SK-N-SH (cell line): ENCODE measurements at regions not wholly inside any gene's neighbourhood (a gene's known extent, or its start where the extent isn't known, plus 50 kb on each side); places are given as distances from the start of the nearest gene placed in this dataset.

Experiments used
- CTCF ChIA-PET: fragments of 300-600, 350-600 bp; formaldehyde crosslinking; extraction: SDS; loops from one replicate; lab custom pipeline; 2021; lab: Yijun Ruan, JAX
- POLR2A ChIA-PET: fragments of 350-600 bp; sonication (Branson Sonifier 250); formaldehyde crosslinking; extraction: SDS; loops from one replicate; lab custom pipeline; 2020; ENCODE audit warnings: antibody characterized with exemption, inconsistent platforms; lab: Yijun Ruan, JAX
- DNase-seq: peaks from one replicate; pipeline ENCODE4 v3.0.0; 2012
- H2AFZ ChIP-seq: fragments of 200-600 bp; sonication (generic); 2 replicates; pipeline ENCODE4 v1.8.1; 2016; ENCODE audit warnings: antibody characterized with exemption, mild to moderate bottlenecking, low read depth
- H3F3A ChIP-seq: fragments of 200-600 bp; sonication (generic); replicated peaks from 2 replicates; pipeline ENCODE3; 2016; ENCODE audit warnings: antibody characterized with exemption, mild to moderate bottlenecking; ENCODE audit not compliant: insufficient read depth
- H3K27ac ChIP-seq, 2 experiments: fragments of 200-500 bp in 1 of 2; fragments of 200-600 bp in 1 of 2; sonication (Bioruptor generic) in 1 of 2; sonication (generic), shearing (Covaris generic) in 1 of 2; 2 replicates each; pipeline versions ENCODE4 v1.5.1 to v1.6.1; 2014 to 2016; ENCODE audit warnings: low read depth in 2 of 2, inconsistent platforms in 1 of 2, low read length in 1 of 2, mild to moderate bottlenecking in 1 of 2, mixed read lengths in 1 of 2
- H3K27me3 ChIP-seq: fragments of 200-600 bp; sonication (generic), shearing (Covaris generic); 2 replicates; pipeline ENCODE4 v1.6.1; 2016; ENCODE audit warnings: mixed run types; ENCODE audit not compliant: insufficient read depth
- H3K36me3 ChIP-seq, 2 experiments: fragments of 200-500 bp in 1 of 2; fragments of 200-600 bp in 1 of 2; sonication (Bioruptor generic) in 1 of 2; sonication (generic) in 1 of 2; replicated peaks in 1 of 2; 2 replicates each; pipeline versions ENCODE3 to v1.5.1; 2014 to 2016; ENCODE audit warnings: low read length in 1 of 2, mild to moderate bottlenecking in 1 of 2; ENCODE audit not compliant: insufficient read depth in 2 of 2, control insufficient read depth in 1 of 2
- H3K4me1 ChIP-seq, 2 experiments: fragments of 200-500 bp in 1 of 2; fragments of 200-600 bp in 1 of 2; sonication (Bioruptor generic) in 1 of 2; sonication (generic), shearing (Covaris generic) in 1 of 2; 2 replicates each; pipeline versions ENCODE4 v1.5.1 to v1.6.1; 2014 to 2016; ENCODE audit warnings: low read depth in 1 of 2, low read length in 1 of 2, mixed run types in 1 of 2; ENCODE audit not compliant: insufficient read depth in 2 of 2, control insufficient read depth in 1 of 2
- H3K4me2 ChIP-seq: fragments of 200-600 bp; sonication (generic), shearing (Covaris generic); 2 replicates; pipeline ENCODE4 v1.6.1; 2017; ENCODE audit warnings: mixed run types
- H3K4me3 ChIP-seq, 2 experiments: fragments of 200-500 bp in 1 of 2; fragments of 200-600 bp in 1 of 2; sonication (Bioruptor generic) in 1 of 2; sonication (generic), shearing (Covaris generic) in 1 of 2; 2 replicates each; pipeline versions ENCODE4 v1.5.1 to v1.8.1; 2014 to 2016; ENCODE audit warnings: low read depth in 2 of 2, inconsistent platforms in 1 of 2, low read length in 1 of 2, mild to moderate bottlenecking in 1 of 2, mixed read lengths in 1 of 2, moderate library complexity in 1 of 2
- H3K79me2 ChIP-seq: fragments of 200-600 bp; sonication (generic); 2 replicates; pipeline ENCODE4 v1.8.1; 2017; ENCODE audit warnings: mild to moderate bottlenecking; ENCODE audit not compliant: insufficient read depth
- H3K9ac ChIP-seq: fragments of 200-600 bp; sonication (generic); 2 replicates; pipeline ENCODE4 v1.6.1; 2017; ENCODE audit warnings: mixed run types
- H3K9me2 ChIP-seq: fragments of 200-600 bp; sonication (generic); 2 replicates; pipeline ENCODE4 v1.6.1; 2017; ENCODE audit warnings: mixed run types
- H3K9me3 ChIP-seq: fragments of 200-600 bp; sonication (generic); 2 replicates; pipeline ENCODE4 v1.6.1; 2017; ENCODE audit warnings: mixed run types, mild to moderate bottlenecking, moderate library complexity
- H4K20me1 ChIP-seq: fragments of 200-600 bp; sonication (generic); 2 replicates; pipeline ENCODE4 v1.6.1; 2017; ENCODE audit warnings: mild to moderate bottlenecking, mixed run types; ENCODE audit not compliant: insufficient read depth
- EP300 ChIP-seq, 2 experiments: IDR thresholded peaks; 2 replicates each; pipeline versions ENCODE4 v1.4.0 to v1.6.1; 2012; ENCODE audit warnings: borderline replicate concordance in 1 of 2, low read depth in 1 of 2, low read length in 1 of 2
- GABPA ChIP-seq: IDR thresholded peaks from 2 replicates; pipeline ENCODE4 v1.4.0; 2012; ENCODE audit warnings: low read depth, mild to moderate bottlenecking
- GATA2 ChIP-seq: sonication (generic); formaldehyde crosslinking; IDR thresholded peaks from 2 replicates; pipeline ENCODE4 v1.5.0; 2020; ENCODE audit warnings: mild to moderate bottlenecking, missing genetic modification reagents
- MAX ChIP-seq: IDR thresholded peaks from 2 replicates; pipeline ENCODE4 v1.4.0; 2012; ENCODE audit warnings: low read depth
- MXI1 ChIP-seq: IDR thresholded peaks from 2 replicates; pipeline ENCODE4 v1.6.1; 2012; ENCODE audit warnings: mild to moderate bottlenecking, low read depth, low read length, improper control_type of control experiment
- RCOR1 ChIP-seq: fragments of 150-350 bp; IDR thresholded peaks from 2 replicates; pipeline ENCODE4 v1.6.1; 2017; ENCODE audit warnings: antibody characterized with exemption, low read length
- RFX5 ChIP-seq: IDR thresholded peaks from 2 replicates; pipeline ENCODE4 v1.6.1; 2012; ENCODE audit warnings: mild to moderate bottlenecking, improper control_type of control experiment, low read length
- SMC3 ChIP-seq: IDR thresholded peaks from 2 replicates; pipeline ENCODE4 v1.6.1; 2012; ENCODE audit warnings: low read depth, low read length, improper control_type of control experiment
- TCF12 ChIP-seq: IDR thresholded peaks from 2 replicates; pipeline ENCODE4 v1.4.0; 2012
- USF1 ChIP-seq: IDR thresholded peaks from 2 replicates; pipeline ENCODE4 v1.4.0; 2012; ENCODE audit warnings: low read depth, borderline replicate concordance
- WGBS: methylation state at CpG from one replicate; pipeline ENCODE4 v1.1.6; 2017; ENCODE audit warnings: low lambda C conversion rate; 5-methylcytosine and 5-hydroxymethylcytosine counted together

DNA sequence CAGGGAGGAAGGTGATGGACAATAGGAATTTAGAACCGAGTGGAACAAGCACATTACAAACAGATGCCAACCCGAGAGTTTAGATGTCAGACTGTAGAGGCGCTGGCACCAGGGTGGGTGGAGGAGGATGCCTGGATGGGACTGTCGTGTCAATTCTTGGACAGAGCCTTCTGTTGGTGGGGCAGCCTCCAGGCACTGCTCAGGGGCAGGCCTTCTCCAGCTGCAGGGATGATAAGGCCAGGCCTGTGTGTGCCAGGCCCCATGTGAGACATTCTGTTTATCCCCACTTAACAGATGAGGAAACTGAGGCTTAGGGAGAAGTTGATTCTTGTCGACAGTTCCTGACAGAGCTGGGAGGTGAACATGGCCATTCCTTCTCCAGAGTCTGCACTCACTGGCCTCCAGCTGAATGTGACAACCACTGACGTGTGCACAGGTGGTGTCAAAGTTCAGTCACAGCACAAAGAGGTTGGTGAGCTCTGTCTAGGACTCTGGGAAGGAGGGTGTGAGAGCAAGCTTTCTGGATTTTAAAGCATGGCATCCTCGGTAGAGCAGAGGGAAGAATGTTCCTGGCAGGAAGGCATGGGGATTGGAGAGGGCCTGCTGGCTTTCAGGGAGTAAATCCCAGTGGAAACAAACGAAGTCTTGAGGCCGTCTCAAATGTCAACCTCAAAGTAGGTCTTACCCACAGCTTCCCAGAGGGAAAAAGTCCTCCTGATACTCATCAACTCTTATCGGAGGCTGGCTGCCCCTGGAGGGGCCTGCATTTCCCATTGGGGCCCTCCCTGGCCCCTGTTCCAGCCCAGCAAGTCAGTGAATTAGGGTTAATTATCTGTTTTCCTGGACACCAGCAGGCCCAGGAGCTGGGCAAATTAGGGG is 52.4 kb downstream of the GLI2 start:
- Histone ChIP-seq H3K27me3 (no peaks in the 10 kb centered on the region), H2AFZ (no peak overlapping the region), H3K9me2 (no peaks in the 10 kb centered on the region), H3K27ac (peak overlapping the region in 1 of 2 experiments; percentile 65; a peak in 2 of 4 replicates), H3K4me1 (peaks cover 4 to 75% of the 10 kb centered on the region in 2 experiments; a peak in 2 of 4 replicates), H3K9ac (no peak overlapping the region), H3F3A (no peaks in the 10 kb centered on the region), H4K20me1 (peaks cover 57% of the 10 kb centered on the region), H3K79me2 (peaks cover 30% of the 10 kb centered on the region; the same call in 1 of the 2 replicates), H3K9me3 (no peaks in the 10 kb centered on the region), H3K36me3 (peaks cover 0 to 2% of the 10 kb centered on the region in 2 experiments), H3K4me3 (no peak overlapping the region), H3K4me2 (no peak overlapping the region)
- WGBS: 83% methylated on average over 10 of the region's 10 CpGs
- peak; percentile 28; the same call in 1 of the 2 replicates for TF ChIP-seq GATA2 (CRISPR knock-in tag)
- TF ChIP-seq MAX: no peak
- TF ChIP-seq EP300 (IDR thresholded peaks at IDR 0.05; ENCODE audit: borderline replicate concordance in 1 of 2, low read depth in 1 of 2, low read length in 1 of 2): peak in 1 of 2 experiments; percentile 32; a peak in 1 of 4 replicates
- TF ChIP-seq TCF12: no peak
- TF ChIP-seq RCOR1: peak; percentile 17; the same call in 1 of the 2 replicates
- TF ChIP-seq SMC3: no peak
- POLR2A ChIA-PET: interaction anchor here (0.7 kb wide), 1 partner anchor 19 kb away, joined by 3 read pairs; no protein-coding TSS in a partner anchor
- DNase-seq: no peak
- CTCF ChIA-PET: interaction anchor here (1.0 to 1.7 kb wide), 3 partner anchors 12 to 282 kb away, joined by 3 to 4 read pairs (median 3); no protein-coding TSS in a partner anchor

DNA sequence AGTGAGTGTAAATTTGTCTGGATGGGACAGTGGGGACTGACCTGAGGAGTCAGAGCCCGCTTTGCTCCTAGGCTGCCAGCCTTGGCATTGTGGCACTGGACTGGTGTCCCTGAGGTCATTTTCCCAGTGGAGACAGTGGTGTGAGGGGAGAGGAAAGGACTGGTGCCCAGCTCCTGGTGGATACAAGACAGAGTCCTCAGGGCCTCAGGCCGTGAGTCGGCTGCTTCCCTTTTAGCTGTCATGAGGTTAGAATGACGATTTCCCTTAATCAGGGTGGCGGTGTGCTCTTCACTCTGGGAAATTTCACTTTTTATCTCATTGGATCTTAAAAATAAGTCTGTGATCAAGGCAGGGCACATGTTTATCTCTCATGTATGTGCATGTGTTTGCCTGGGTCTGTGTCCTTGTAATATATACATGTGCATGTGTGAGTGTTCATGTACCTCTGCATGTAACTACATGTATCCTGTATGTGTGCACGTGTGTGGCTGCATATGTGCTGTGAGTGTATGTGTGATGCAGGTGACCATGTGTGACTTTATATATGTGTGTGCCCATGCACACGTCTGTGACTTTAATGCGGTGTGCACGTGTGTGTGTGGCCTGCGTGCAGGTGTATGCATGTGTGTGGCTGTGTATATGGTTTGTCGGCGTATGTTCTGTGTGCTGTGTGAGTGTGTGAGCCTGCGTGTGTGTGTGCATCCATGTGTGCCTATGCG is 55.7 kb downstream of the GLI2 start:
- no peaks in the 10 kb centered on the region for H3K9me3 ChIP-seq
- TF ChIP-seq RCOR1 (no peak), GATA2 (CRISPR knock-in tag) (peak; percentile 40; the same call in 1 of the 2 replicates), EP300 (IDR thresholded peaks at IDR 0.05; ENCODE audit: borderline replicate concordance in 1 of 2, low read depth in 1 of 2, low read length in 1 of 2) (peak in 1 of 2 experiments; percentile 51; a peak in 1 of 4 replicates)
- peak; percentile 58 for DNase-seq
- H4K20me1 ChIP-seq: peaks cover 34% of the 10 kb centered on the region
- H3K4me1 ChIP-seq: peaks cover 0 to 56% of the 10 kb centered on the region in 2 experiments; a peak in 1 of 4 replicates
- CTCF ChIA-PET: interaction anchor here (1.1 kb wide), 1 partner anchor 96 kb away, joined by 5 read pairs; no protein-coding TSS in a partner anchor
- no peak overlapping the region for H3K9ac ChIP-seq
- no peak overlapping the region for H2AFZ ChIP-seq
- peaks cover 0 to 2% of the 10 kb centered on the region in 2 experiments for H3K36me3 ChIP-seq
- WGBS: 88% methylated on average over 13 of the region's 14 CpGs
- peak overlapping the region in 1 of 2 experiments; percentile 23; a peak in 2 of 4 replicates for H3K27ac ChIP-seq
- no peak overlapping the region for H3K4me3 ChIP-seq
- H3K4me2 ChIP-seq: no peak overlapping the region
- no peaks in the 10 kb centered on the region for H3F3A ChIP-seq
- no peaks in the 10 kb centered on the region for H3K27me3 ChIP-seq
- no peaks in the 10 kb centered on the region for H3K9me2 ChIP-seq
- H3K79me2 ChIP-seq: peaks cover 22% of the 10 kb centered on the region; the same call in 1 of the 2 replicates
- POLR2A ChIA-PET: no interaction called here

DNA sequence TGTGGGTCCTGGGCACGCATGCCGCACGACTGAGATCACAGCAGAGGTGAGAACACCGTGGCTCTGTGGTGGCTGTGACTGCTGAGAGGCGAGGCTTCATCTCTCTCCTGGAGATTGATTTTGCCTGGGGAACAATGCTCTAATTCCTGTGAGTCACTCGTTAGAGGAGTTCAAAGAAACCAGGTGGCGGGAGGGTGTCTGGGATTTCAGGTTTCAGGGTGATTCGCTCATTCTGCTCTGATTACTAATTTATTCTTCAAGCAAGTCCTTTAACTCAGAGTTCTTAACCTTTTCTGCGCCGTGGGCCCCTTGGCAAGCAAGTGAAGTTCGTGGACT is 56.3 kb downstream of the GLI2 start:
- Histone ChIP-seq H3K9ac (no peak overlapping the region), H3K27me3 (no peaks in the 10 kb centered on the region)
- TF ChIP-seq TCF12 (peak; percentile 14; the same call in 1 of the 2 replicates), RFX5 (no peak), GABPA (no peak), USF1 (no peak), MXI1 (no peak)
- TF ChIP-seq, all 33 proteins: peak for 1
- H3F3A ChIP-seq: no peaks in the 10 kb centered on the region
- H4K20me1 ChIP-seq: peaks cover 29% of the 10 kb centered on the region
- ChIA-PET CTCF (no interaction called here), POLR2A (no interaction called here)
- no peaks in the 10 kb centered on the region for H3K9me2 ChIP-seq
- H3K9me3 ChIP-seq: no peaks in the 10 kb centered on the region
- H3K4me1 ChIP-seq: peaks cover 0 to 61% of the 10 kb centered on the region in 2 experiments; a peak in 1 of 4 replicates
- no peak overlapping the region for H2AFZ ChIP-seq
- peaks cover 0 to 2% of the 10 kb centered on the region in 2 experiments for H3K36me3 ChIP-seq
- 64% methylated on average over 11 of the region's 11 CpGs for WGBS
- H3K4me3 ChIP-seq: no peak overlapping the region
- H3K4me2 ChIP-seq: no peak overlapping the region
- H3K79me2 ChIP-seq: peaks cover 19% of the 10 kb centered on the region; the same call in 1 of the 2 replicates
- no peak overlapping the region for H3K27ac ChIP-seq
- no peak for DNase-seq
